HG02884 (cell line): ENCODE measurements at regions not wholly inside any gene's neighbourhood (a gene's known extent, or its start where the extent isn't known, plus 50 kb on each side); places are given as distances from the start of the nearest gene placed in this dataset.
"Not testable (repeated sequence)": the region's sequence is repeated elsewhere in the genome, so short reads cannot be mapped to it uniquely, and the experiment has no call there.

ENCODE experiments used
- ATAC-seq: cut with Tn5 transposase; IDR thresholded peaks from one replicate; pipeline ENCODE4 v1.9.1; 2021; ENCODE audit warnings: mild to moderate bottlenecking, moderate library complexity; ENCODE audit not compliant: unreplicated experiment

- no peak for ATAC-seq
Measured at GRCh38 chr4:14918336-14918735, 83.9 kb upstream of the CPEB2 start.

- no peak for ATAC-seq
Measured at GRCh38 chr4:14919785-14920184, 82.5 kb upstream of the CPEB2 start.

- ATAC-seq, result no peak
Measured at GRCh38 chr4:14920237-14920636, 82.0 kb upstream of the CPEB2 start.

- no peak for ATAC-seq
Measured at GRCh38 chr4:14920759-14921320, 81.4 kb upstream of the CPEB2 start.

- not testable (repeated sequence) for ATAC-seq
Measured at GRCh38 chr4:14921781-14922180, 80.5 kb upstream of the CPEB2 start.

GRCh38 chr4:14924076-14924811 is 78.0 kb upstream of the CPEB2 start:
- ATAC-seq, result no peak

GRCh38 chr4:14924812-14925344 is 77.4 kb upstream of the CPEB2 start:
- no peak for ATAC-seq

- ATAC-seq, result no peak
Measured at GRCh38 chr4:14925471-14925870, 76.8 kb upstream of the CPEB2 start.

- no peak for ATAC-seq
Measured at GRCh38 chr4:14926368-14926767, 75.9 kb upstream of the CPEB2 start.

GRCh38 chr4:14928035-14928434 is 74.2 kb upstream of the CPEB2 start:
- no peak for ATAC-seq

- ATAC-seq, result no peak
Measured at GRCh38 chr4:14929669-14930068, 72.6 kb upstream of the CPEB2 start.

GRCh38 chr4:14934704-14935390 is 67.4 kb upstream of the CPEB2 start:
- no peak for ATAC-seq

- no peak for ATAC-seq
Measured at GRCh38 chr4:14943749-14944148, 58.5 kb upstream of the CPEB2 start.

- peak; percentile 52 for ATAC-seq
Measured at GRCh38 chr4:14952352-14952751, 49.9 kb upstream of the CPEB2 start.
